Uterus (tissue), 2 donors: ENCODE measurements at regions not wholly inside any gene's neighbourhood (a gene's known extent, or its start where the extent isn't known, plus 50 kb on each side); places are given as distances from the start of the nearest gene placed in this dataset.

Experiments used
- CTCF ChIP-seq, 4 experiments: fragments of 200-600 bp in 2 of 4; fragments of 450-650 bp in 2 of 4; sonication (generic) in 2 of 4; IDR thresholded peaks; one replicate each; pipeline ENCODE4 v1.5.1; 2016 to 2019; ENCODE audit warnings: antibody characterized with exemption in 4 of 4, mild to moderate bottlenecking in 2 of 4, moderate library complexity in 1 of 4
- POLR2A ChIP-seq, 2 donors: fragments of 450-650 bp; IDR thresholded peaks; one replicate each; pipeline ENCODE4 v1.6.1; 2016; ENCODE audit warnings: antibody characterized with exemption in 2 of 2, mild to moderate bottlenecking in 1 of 2, moderate library complexity in 1 of 2

- TF ChIP-seq POLR2A (IDR thresholded peaks at IDR 0.05) (no peak), CTCF (IDR thresholded peaks at IDR 0.05) (no peak)
These were observed 216.4 kb downstream of the CHIC2 start for GRCh38 chr4:53847965-53848364.
